Osteocyte (in vitro differentiated cells): ENCODE measurements at regions not wholly inside any gene's neighbourhood (a gene's known extent, or its start where the extent isn't known, plus 50 kb on each side); places are given as distances from the start of the nearest gene placed in this dataset.

Source experiments
- DNase-seq: peaks from one replicate; pipeline ENCODE4 v3.0.0; 2021; ENCODE audit warnings: mixed read lengths; ENCODE audit not compliant: unreplicated experiment; ENCODE audit errors: extremely low spot score
- H3K27ac Mint-ChIP-seq: one replicate; pipeline ENCODE4 v1.8.0; 2021; ENCODE audit warnings: mild to moderate bottlenecking, mixed read lengths; ENCODE audit not compliant: unreplicated experiment
- H3K27me3 Mint-ChIP-seq: one replicate; pipeline ENCODE4 v1.8.0; 2021; ENCODE audit warnings: mixed read lengths; ENCODE audit not compliant: unreplicated experiment
- H3K36me3 Mint-ChIP-seq: one replicate; pipeline ENCODE4 v1.8.0; 2021; ENCODE audit warnings: mixed read lengths; ENCODE audit not compliant: unreplicated experiment
- H3K4me1 Mint-ChIP-seq: one replicate; pipeline ENCODE4 v1.8.0; 2021; ENCODE audit warnings: mixed read lengths; ENCODE audit not compliant: unreplicated experiment
- H3K4me3 Mint-ChIP-seq: one replicate; pipeline ENCODE4 v1.8.0; 2021; ENCODE audit warnings: mild to moderate bottlenecking, moderate library complexity, mixed read lengths; ENCODE audit not compliant: unreplicated experiment
- H3K9me3 Mint-ChIP-seq: one replicate; pipeline ENCODE4 v1.8.0; 2021; ENCODE audit warnings: mixed read lengths; ENCODE audit not compliant: unreplicated experiment
- TF ChIP-seq, protein P1 (sequence below): fragments of 200-600 bp; sonication (generic); IDR thresholded peaks from 2 replicates; pipeline ENCODE4 v1.5.0; 2021; ENCODE audit warnings: antibody characterized with exemption, mild to moderate bottlenecking, moderate library complexity

DNA sequence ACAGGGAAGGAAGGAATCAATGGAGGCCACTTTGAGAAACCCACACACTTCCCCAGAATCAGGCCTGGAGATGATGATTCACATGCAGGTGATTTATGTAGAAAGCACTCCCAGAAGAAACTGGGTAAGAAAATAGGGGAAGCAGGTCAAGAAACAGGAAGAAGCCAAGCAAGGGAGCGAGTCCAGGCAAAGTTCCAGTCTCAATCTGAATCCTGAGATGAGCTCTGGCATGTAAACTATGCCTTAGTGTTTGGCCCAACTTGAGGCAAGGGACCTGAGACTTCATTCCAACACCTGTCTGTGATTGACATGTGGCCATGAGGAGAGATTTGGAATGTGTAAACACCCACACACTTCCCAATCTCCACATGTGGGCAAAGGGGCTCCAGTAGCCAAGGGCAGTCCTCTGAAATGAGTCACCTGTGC, 61.6 kb upstream of the CTNNB1 start:
- Mint-ChIP-seq H3K4me3 (no peak overlapping the region), H3K9me3 (no peaks in the 10 kb centered on the region), H3K27me3 (peaks cover 6% of the 10 kb centered on the region), H3K36me3 (no peaks in the 10 kb centered on the region), H3K4me1 (no peaks in the 10 kb centered on the region), H3K27ac (no peak overlapping the region)
- TF ChIP-seq, protein P1, sequence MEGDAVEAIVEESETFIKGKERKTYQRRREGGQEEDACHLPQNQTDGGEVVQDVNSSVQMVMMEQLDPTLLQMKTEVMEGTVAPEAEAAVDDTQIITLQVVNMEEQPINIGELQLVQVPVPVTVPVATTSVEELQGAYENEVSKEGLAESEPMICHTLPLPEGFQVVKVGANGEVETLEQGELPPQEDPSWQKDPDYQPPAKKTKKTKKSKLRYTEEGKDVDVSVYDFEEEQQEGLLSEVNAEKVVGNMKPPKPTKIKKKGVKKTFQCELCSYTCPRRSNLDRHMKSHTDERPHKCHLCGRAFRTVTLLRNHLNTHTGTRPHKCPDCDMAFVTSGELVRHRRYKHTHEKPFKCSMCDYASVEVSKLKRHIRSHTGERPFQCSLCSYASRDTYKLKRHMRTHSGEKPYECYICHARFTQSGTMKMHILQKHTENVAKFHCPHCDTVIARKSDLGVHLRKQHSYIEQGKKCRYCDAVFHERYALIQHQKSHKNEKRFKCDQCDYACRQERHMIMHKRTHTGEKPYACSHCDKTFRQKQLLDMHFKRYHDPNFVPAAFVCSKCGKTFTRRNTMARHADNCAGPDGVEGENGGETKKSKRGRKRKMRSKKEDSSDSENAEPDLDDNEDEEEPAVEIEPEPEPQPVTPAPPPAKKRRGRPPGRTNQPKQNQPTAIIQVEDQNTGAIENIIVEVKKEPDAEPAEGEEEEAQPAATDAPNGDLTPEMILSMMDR, result no peak
- DNase-seq, result no peak

DNA sequence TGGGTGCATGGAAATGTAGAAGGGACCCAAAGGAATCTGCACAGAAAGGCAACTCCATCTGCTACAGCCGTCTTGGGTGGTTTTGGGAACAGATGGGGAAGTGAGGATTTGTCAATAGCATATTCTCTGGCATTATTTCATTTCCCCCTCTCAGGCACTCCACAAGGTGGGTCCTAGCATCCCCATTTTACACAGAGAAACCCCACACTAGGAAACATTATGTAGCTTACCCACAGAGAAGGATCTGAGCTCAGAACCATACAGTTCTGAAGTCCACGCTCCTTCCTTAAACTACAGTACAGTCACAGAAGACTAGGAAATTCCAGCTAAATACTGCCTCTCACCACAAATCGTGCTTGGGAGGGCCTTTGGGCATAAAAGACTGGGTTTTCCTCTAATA, 61.2 kb upstream of the CTNNB1 start:
- H3K27ac Mint-ChIP-seq, result no peak overlapping the region
- H3K36me3 Mint-ChIP-seq, result no peaks in the 10 kb centered on the region
- peaks cover 7% of the 10 kb centered on the region for H3K27me3 Mint-ChIP-seq
- no peaks in the 10 kb centered on the region for H3K9me3 Mint-ChIP-seq
- H3K4me1 Mint-ChIP-seq, result no peaks in the 10 kb centered on the region
- TF ChIP-seq, protein P1, result no peak
- no peak for DNase-seq
- no peak overlapping the region for H3K4me3 Mint-ChIP-seq

DNA sequence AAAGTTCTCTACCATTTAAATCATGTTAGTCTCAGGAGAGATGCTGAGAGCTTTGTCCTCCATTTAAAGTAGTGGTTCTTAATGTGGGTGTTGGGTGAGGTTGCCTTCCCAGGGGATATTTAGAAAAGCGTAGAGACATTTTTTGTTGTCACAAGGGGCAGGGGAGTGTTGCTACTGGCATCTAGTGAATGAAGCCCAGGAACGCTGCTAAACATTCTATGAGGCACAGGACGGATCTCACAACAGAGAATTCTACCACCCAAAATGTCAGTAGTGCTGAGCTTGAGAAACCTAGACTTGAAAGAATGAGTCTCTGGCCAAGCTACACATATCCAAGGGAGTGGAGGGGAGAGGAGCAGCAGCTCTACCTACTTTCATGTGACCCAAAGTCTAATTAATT, 60.7 kb upstream of the CTNNB1 start:
- H3K36me3 Mint-ChIP-seq, result no peaks in the 10 kb centered on the region
- peaks cover 9% of the 10 kb centered on the region for H3K27me3 Mint-ChIP-seq
- H3K27ac Mint-ChIP-seq, result no peak overlapping the region
- TF ChIP-seq, protein P1, result no peak
- H3K4me3 Mint-ChIP-seq, result no peak overlapping the region
- no peaks in the 10 kb centered on the region for H3K9me3 Mint-ChIP-seq
- H3K4me1 Mint-ChIP-seq, result no peaks in the 10 kb centered on the region
- no peak for DNase-seq

DNA sequence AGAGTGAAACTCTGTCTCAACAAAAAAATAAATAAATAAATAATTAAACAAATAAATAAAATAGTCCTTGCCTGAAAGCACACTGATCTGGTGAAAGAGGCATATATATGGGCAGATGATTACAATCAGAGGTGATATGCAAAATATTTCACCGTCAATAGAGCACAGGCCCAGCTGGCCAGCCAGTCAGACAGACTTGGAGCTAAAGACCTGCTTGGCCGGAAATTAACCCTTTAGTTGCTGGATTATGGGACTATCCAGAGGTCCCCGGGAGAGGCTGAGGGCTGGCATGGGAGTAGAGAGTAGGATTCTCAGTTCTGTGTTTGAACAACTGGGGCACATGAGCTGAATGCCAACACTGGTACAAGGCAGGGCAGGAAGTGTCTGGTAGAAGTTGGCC, 59.1 kb upstream of the CTNNB1 start:
- no peaks in the 10 kb centered on the region for H3K4me1 Mint-ChIP-seq
- DNase-seq, result no peak
- no peak overlapping the region for H3K4me3 Mint-ChIP-seq
- no peaks in the 10 kb centered on the region for H3K9me3 Mint-ChIP-seq
- no peak overlapping the region for H3K27ac Mint-ChIP-seq
- TF ChIP-seq, protein P1, result no peak
- H3K36me3 Mint-ChIP-seq, result no peaks in the 10 kb centered on the region
- H3K27me3 Mint-ChIP-seq, result peaks cover 8% of the 10 kb centered on the region

DNA sequence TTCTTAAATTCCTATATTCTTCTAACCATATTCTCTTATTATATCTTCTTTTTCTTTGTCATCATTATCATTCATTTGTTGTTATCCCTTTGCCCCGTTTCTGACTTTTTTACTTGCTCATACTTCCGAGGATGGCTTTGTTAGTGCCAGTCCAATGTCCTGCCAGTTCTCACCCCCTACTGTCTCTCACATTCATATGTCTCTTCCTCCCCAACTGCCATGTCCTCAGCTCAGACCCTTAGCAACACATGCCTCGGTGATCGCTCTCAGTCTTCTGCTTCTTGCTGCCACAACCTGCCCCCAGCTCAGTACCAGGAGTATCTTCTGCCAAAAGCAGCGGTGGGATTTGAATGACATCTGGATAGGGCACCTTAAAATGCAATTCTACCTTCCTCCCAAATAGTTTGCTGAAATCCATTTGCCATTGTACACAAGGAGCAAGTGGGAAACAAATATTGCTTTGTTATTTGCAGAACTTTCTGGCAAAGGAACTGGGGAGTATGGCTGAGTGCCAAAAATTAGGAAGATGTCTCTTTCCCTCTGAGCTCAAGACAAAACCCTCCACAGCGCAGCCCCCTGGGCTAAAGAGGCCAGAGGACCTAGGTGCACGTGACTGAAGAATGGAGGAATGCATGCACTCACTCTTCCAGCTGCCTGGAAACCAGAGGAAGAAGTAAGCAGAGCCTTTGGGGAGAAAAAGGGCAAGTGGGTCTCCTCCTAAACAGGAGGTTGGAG, 57.7 kb upstream of the CTNNB1 start:
- TF ChIP-seq, protein P1, result no peak
- no peaks in the 10 kb centered on the region for H3K4me1 Mint-ChIP-seq
- no peak overlapping the region for H3K27ac Mint-ChIP-seq
- no peaks in the 10 kb centered on the region for H3K36me3 Mint-ChIP-seq
- peaks cover 4% of the 10 kb centered on the region for H3K9me3 Mint-ChIP-seq
- H3K4me3 Mint-ChIP-seq, result no peak overlapping the region
- peaks cover 8% of the 10 kb centered on the region for H3K27me3 Mint-ChIP-seq
- no peak for DNase-seq
